Endodermal cell (in vitro differentiated cells): ENCODE measurements at regions not wholly inside any gene's neighbourhood (a gene's known extent, or its start where the extent isn't known, plus 50 kb on each side); places are given as distances from the start of the nearest gene placed in this dataset.

Experiments used
- DNase-seq: peaks from one replicate; pipeline ENCODE4 v3.0.0-alpha.2; 2017
- H3K27ac ChIP-seq: 2 replicates; pipeline ENCODE4 v1.5.1; 2013; ENCODE audit warnings: mild to moderate bottlenecking, low read depth, low read length, moderate library complexity
- H3K27me3 ChIP-seq: 2 replicates; pipeline ENCODE4 v1.6.1; 2013; ENCODE audit warnings: mild to moderate bottlenecking, low read length, moderate library complexity; ENCODE audit not compliant: insufficient read depth, control insufficient read depth, poor library complexity, severe bottlenecking
- H3K36me3 ChIP-seq: 2 replicates; pipeline ENCODE4 v1.7.0; 2013; ENCODE audit warnings: mild to moderate bottlenecking, low read length, moderate library complexity; ENCODE audit not compliant: control insufficient read depth, insufficient read depth
- H3K4me1 ChIP-seq: one replicate; pipeline ENCODE4 v1.7.0; 2013; ENCODE audit warnings: low read length; ENCODE audit not compliant: control insufficient read depth, insufficient read depth
- H3K4me3 ChIP-seq: 2 replicates; pipeline ENCODE4 v1.5.1; 2013; ENCODE audit warnings: mild to moderate bottlenecking, low read length, moderate library complexity
- H3K9ac ChIP-seq: 2 replicates; pipeline ENCODE4 v1.6.1; 2013; ENCODE audit warnings: mild to moderate bottlenecking, low read length, moderate library complexity; ENCODE audit not compliant: poor library complexity, severe bottlenecking; ENCODE audit errors: extremely low read depth
- H3K9me3 ChIP-seq: 2 replicates; pipeline ENCODE4 v1.6.1; 2013; ENCODE audit warnings: mild to moderate bottlenecking, low read length, moderate library complexity; ENCODE audit not compliant: control insufficient read depth
- H3K27ac Mint-ChIP-seq: 2 replicates; pipeline ENCODE4 v1.8.0; 2020; ENCODE audit warnings: mixed read lengths
- H3K27me3 Mint-ChIP-seq: 2 replicates; pipeline ENCODE4 v1.8.0; 2021; ENCODE audit warnings: mild to moderate bottlenecking, mixed read lengths; ENCODE audit not compliant: insufficient read depth
- H3K36me3 Mint-ChIP-seq: 2 replicates; pipeline ENCODE4 v1.8.0; 2020; ENCODE audit warnings: low read depth, mixed read lengths
- H3K4me1 Mint-ChIP-seq: 2 replicates; pipeline ENCODE4 v1.8.0; 2020; ENCODE audit warnings: mixed read lengths
- H3K4me3 Mint-ChIP-seq: 2 replicates; pipeline ENCODE4 v1.8.0; 2020; ENCODE audit warnings: mild to moderate bottlenecking, moderate library complexity, mixed read lengths
- H3K9me3 Mint-ChIP-seq: 2 replicates; pipeline ENCODE4 v1.8.0; 2020; ENCODE audit warnings: mild to moderate bottlenecking, mixed read lengths
- WGBS, 2 experiments: methylation state at CpG; one replicate each; pipeline versions ENCODE4 v1.1.5 to v1.1.7; 2013; ENCODE audit warnings: missing lambda C conversion rate in 2 of 2, mixed read lengths in 1 of 2; ENCODE audit not compliant: insufficient coverage in 1 of 2, insufficient read length in 1 of 2; 5-methylcytosine and 5-hydroxymethylcytosine counted together
- TF ChIP-seq, protein P1 (sequence below): fragments of 200-600 bp; sonication (generic); conservative IDR thresholded peaks from 2 replicates; pipeline ENCODE4 v1.5.0; 2021; ENCODE audit warnings: antibody characterized with exemption, mild to moderate bottlenecking

- peaks cover 8% of the 10 kb centered on the region for H3K4me1 Mint-ChIP-seq
Measured at GRCh38 chr2:4762951-4763376, 929.2 kb upstream of the SOX11 start.

DNA sequence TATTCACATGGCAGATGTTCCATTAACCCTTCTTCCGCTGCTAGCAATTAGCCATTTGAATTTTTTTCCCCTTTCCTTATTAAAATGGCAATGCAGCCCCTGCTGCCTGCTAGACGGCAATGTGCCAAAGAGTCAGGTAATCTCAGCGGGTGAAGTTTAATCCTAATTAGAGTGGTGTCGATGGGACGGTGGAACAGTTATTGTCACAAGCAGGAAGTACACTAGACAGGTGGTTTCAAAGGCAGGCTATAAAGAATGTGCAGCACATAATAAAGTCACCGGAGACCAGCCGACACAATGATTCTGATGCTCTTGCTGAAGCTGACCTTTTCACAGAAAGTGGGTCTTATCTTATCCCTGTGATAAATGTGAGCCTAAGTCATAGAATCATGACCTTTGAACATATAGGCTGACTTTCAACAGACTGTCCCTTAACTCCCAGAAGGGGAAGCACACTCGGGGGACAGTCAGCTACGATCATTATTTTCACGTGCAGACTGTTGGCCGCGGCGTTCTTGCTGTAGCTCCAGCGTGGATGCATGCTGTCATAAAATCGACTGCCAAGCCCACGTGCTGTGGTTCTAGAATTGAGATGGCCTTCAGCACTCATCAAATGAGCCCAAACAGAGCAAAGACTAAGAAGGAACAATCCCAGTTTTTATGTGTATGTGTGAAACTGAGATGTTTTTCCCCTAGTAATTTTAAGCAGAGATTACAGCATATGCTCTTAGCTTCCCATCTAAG is 926.2 kb upstream of the SOX11 start:
- Histone ChIP-seq H3K4me3 (no peak overlapping the region), H3K27me3 (no peaks in the 10 kb centered on the region), H3K27ac (no peak overlapping the region), H3K9ac (no peak overlapping the region), H3K9me3 (no peaks in the 10 kb centered on the region), H3K36me3 (no peaks in the 10 kb centered on the region), H3K4me1 (no peaks in the 10 kb centered on the region)
- Mint-ChIP-seq H3K27me3 (no peaks in the 10 kb centered on the region), H3K4me3 (no peak overlapping the region), H3K4me1 (peaks cover 8% of the 10 kb centered on the region), H3K27ac (no peak overlapping the region), H3K9me3 (peaks cover 5% of the 10 kb centered on the region), H3K36me3 (no peaks in the 10 kb centered on the region)
- DNase-seq = no peak
- TF ChIP-seq, protein P1, sequence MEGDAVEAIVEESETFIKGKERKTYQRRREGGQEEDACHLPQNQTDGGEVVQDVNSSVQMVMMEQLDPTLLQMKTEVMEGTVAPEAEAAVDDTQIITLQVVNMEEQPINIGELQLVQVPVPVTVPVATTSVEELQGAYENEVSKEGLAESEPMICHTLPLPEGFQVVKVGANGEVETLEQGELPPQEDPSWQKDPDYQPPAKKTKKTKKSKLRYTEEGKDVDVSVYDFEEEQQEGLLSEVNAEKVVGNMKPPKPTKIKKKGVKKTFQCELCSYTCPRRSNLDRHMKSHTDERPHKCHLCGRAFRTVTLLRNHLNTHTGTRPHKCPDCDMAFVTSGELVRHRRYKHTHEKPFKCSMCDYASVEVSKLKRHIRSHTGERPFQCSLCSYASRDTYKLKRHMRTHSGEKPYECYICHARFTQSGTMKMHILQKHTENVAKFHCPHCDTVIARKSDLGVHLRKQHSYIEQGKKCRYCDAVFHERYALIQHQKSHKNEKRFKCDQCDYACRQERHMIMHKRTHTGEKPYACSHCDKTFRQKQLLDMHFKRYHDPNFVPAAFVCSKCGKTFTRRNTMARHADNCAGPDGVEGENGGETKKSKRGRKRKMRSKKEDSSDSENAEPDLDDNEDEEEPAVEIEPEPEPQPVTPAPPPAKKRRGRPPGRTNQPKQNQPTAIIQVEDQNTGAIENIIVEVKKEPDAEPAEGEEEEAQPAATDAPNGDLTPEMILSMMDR = no peak
- WGBS, 2 experiments = 89 to 94% methylated on average over 13 to 16 of the region's 16 CpGs

More at GRCh38 chr2:4762951-4763376, 929.2 kb upstream of the SOX11 start:
- Mint-ChIP-seq H3K36me3 (no peaks in the 10 kb centered on the region), H3K27me3 (no peaks in the 10 kb centered on the region), H3K4me3 (no peak overlapping the region), H3K27ac (no peak overlapping the region), H3K9me3 (peaks cover 10% of the 10 kb centered on the region)
- no peak overlapping the region for H3K4me3 ChIP-seq
- H3K36me3 ChIP-seq = no peaks in the 10 kb centered on the region
- H3K27ac ChIP-seq = no peak overlapping the region
- H3K27me3 ChIP-seq = no peaks in the 10 kb centered on the region
- TF ChIP-seq, protein P1 = peak; percentile 88
- 19 to 38% methylated on average over 3 to 4 of the region's 4 CpGs for WGBS, 2 experiments
- H3K9me3 ChIP-seq = no peaks in the 10 kb centered on the region
- peak; percentile 82 for DNase-seq
- H3K4me1 ChIP-seq = no peaks in the 10 kb centered on the region
- H3K9ac ChIP-seq = no peak overlapping the region

DNA sequence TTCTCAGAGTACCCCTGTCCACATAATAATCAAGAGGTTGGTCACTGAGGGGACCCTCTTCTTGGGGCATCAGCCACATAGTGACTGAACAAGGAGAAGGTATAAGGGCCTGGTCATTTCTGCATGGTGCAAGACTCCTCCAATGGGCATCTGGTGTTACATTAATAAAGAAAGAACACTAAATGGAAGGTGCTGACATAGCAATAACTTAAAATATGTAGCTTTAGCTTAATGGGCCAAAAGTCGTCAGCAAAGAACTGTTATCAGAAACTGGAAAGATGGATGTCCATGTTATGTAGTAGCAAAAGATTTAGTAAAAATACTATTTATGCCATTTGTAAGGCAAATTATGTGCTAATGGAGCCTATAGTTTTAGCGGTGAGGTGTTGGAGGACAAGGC is 916.5 kb upstream of the SOX11 start:
- H3K27me3 Mint-ChIP-seq = no peaks in the 10 kb centered on the region
- H3K27ac ChIP-seq = no peak overlapping the region
- DNase-seq = no peak
- H3K27me3 ChIP-seq = no peaks in the 10 kb centered on the region
- H3K9ac ChIP-seq = no peak overlapping the region
- WGBS, 2 experiments = 98 to 100% methylated on average over 1 to 2 of the region's 2 CpGs
- no peaks in the 10 kb centered on the region for H3K9me3 Mint-ChIP-seq
- H3K4me3 ChIP-seq = no peak overlapping the region
- no peak overlapping the region for H3K4me3 Mint-ChIP-seq
- TF ChIP-seq, protein P1 = no peak
- H3K36me3 ChIP-seq = no peaks in the 10 kb centered on the region
- no peaks in the 10 kb centered on the region for H3K9me3 ChIP-seq
- no peaks in the 10 kb centered on the region for H3K4me1 Mint-ChIP-seq
- H3K4me1 ChIP-seq = no peaks in the 10 kb centered on the region
- no peaks in the 10 kb centered on the region for H3K36me3 Mint-ChIP-seq
- H3K27ac Mint-ChIP-seq = no peak overlapping the region
